CD4-positive, alpha-beta T cell treated with Interleukin-1 beta for 1 hour (primary cell): ENCODE measurements at regions not wholly inside any gene's neighbourhood (a gene's known extent, or its start where the extent isn't known, plus 50 kb on each side); places are given as distances from the start of the nearest gene placed in this dataset.
"Not testable (repeated sequence)": the region's sequence is repeated elsewhere in the genome, so short reads cannot be mapped to it uniquely, and the experiment has no call there.

Experiments used
- DNase-seq, 2 donors: peaks; one replicate each; pipeline ENCODE4 v3.0.0-alpha.2; 2020 to 2022

DNA sequence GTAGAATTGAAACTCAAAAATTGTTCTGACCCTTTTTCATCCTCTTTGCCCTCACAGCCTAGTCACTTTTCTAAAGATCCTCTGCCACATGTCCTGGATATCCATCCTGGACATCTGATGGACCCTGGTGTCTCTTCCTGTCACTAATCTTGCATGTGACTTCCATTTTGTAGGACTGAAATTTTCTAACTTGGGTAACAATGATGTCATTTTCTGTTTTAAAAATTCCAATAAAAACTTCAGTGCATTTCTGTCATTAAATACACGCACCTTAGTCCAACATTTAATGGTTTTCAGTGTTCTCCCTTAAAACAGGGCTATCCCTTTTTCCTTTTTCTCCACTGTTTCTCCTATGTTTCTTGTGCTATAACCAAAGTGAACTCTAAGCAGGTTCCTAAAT, 684.9 kb upstream of the ANKRD30A start:
- no peak for DNase-seq

DNA sequence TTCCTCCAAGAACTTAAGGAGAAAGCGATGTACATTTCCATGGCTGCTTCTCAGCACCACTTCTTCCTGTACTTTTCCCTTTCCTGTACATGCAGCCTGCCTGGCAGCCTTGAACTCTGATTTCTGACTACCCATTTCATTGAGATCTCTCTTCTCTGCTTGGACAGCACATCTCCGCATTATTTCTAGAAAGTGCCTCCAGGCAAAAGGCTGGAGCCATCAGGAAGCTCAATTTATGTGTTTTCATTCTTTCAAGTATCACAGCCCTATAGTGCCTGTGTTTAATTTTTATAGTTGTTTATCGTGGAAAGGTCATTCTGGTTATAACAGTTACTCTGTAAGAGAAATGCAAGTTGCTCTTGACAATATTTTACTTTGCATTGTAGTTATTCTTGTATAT, 688.0 kb upstream of the ANKRD30A start:
- no peak for DNase-seq

DNA sequence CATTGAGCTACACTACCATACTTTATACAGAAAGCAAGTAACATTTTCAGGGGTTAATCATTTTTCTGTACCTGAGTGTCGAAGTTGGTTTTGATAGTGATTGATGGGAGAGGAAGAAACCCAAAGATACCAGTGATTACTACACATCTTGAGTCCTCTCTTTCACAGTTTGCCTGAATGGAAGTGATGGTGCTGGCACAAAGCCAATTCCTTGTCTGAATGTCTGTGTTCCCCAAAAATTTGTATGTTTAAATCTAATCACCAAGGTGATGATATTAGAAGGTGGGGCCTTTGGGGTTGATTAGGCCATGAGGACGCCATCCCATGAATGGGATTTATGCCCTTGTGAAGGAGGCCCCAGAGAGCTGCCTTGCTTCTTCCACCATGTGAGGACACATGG, 696.9 kb upstream of the ANKRD30A start:
- DNase-seq: no peak

DNA sequence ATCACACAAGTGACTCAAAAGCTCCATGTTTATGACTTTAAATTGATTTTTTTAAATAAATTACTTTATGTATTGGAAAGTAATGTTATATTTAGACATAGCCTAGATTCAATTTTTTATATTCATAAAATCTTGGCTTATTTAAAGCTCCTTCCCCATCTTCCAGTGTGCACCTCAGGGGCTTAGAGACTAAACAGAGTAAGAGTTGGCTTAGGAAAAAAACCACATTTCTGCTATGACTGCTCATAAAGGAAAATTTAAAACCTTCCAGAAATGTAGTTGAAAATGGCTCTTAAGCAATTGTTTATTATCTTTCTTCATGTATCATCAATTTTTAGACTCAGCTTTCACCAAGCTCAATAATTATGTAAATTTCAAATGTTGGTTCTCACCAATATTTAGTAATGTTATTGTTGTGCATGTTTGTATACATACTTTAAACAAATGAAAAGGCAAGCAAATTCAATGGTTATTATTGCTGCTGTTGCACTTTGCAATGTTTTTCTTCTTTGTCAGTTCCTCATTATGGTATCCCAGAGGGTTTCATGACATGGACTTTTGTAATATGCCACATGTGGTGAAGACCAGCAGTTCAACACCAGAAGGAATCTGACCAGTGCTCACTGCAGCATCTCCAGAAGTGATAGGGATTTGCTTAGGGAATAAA, 700.1 kb upstream of the ANKRD30A start:
- no peak for DNase-seq

DNA sequence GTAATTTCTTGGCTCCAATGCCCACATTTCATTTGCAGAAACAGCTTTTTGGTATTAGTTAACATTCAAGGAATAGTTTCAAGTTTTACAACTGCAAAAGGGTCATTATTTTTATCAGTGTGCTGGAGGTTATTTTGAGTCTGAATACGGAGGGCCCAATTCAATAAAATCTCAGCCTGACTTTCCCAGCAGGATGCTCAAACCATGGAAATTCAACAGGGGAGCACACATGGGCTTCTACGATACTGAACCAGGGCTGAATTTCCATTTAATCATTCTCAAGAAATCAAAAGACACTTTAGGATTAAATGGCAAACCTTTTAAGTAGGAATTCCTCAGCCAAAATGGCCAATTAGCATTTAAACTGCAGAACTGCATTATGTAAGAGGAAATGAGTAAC, 700.9 kb upstream of the ANKRD30A start:
- DNase-seq: no peak

DNA sequence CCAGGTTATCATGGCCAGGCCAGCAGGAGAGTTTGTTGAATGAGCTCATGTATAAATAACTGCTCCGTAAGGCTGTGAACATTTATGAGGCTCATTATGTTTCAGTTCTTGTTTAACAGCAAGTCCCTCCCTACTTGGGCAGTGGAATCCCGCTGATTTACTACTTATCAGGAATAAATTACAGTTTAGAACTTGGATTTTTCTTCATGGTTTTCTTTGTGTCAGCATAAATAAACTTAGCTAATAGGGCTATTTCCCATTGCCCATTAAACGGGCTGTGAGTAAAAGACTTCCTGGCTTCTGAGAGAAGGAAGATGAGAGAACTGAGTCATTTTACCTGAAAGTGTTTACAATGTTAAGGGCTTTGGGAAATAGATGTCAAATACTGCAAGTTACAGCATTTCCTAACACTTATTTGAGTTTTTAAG, 701.6 kb upstream of the ANKRD30A start:
- DNase-seq: no peak

DNA sequence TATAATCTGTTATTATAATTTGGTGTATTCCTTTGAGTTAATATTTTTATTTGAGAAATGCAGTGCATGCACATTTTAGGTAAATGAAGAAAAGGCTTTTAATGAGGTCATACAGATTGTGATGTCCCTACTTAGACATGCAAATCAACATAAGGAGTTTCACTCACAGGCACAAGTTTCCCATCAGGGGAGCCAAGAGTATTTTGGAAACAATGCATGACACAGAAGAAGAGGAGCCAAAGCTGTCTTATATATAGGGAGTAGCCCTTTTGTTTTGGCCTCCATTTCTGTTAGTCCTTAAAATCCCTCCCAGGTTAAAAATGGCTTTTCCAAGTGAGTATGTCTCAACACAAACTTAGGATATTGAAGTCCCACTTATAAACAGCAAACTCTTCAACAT, 703.4 kb upstream of the ANKRD30A start:
- DNase-seq: no peak

DNA sequence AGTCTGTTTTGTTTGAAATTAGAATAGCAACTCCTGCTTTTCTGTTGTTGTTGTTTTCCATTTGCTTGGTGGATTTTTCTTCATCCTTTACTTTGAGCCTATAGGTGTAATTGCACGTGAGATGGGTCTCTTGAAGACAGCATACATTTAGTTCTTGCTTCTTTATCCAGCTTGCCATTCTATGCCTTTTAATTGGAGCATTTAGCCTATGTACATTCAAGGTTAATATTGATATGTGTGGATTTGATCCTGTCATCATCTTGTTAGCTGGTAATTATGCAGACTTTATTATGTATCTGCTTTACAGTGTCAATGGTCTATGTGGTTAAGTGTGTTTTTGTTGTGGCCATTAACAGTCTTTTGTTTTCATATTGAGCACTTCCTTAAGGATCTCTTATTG, 708.9 kb upstream of the ANKRD30A start:
- DNase-seq: no peak

DNA sequence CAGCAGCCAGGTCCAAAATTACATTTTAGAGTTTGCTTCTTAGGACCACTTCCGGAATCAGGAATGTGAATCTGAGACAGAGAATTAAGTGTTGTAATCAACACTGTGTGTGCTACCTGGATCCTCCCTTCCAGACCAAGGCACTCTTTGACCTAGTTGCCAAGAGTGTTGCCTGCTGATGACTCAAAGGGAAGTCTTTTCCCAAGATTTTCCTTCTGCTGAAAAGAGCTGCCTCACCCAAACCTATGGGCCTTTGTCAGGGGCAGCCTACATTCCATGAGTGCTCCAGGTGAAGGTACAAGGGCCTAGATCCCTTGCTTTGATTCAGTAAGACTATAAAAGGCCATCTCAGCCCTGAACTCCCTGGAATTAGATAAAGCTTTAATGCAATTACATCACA, 712.5 kb upstream of the ANKRD30A start:
- no peak for DNase-seq

DNA sequence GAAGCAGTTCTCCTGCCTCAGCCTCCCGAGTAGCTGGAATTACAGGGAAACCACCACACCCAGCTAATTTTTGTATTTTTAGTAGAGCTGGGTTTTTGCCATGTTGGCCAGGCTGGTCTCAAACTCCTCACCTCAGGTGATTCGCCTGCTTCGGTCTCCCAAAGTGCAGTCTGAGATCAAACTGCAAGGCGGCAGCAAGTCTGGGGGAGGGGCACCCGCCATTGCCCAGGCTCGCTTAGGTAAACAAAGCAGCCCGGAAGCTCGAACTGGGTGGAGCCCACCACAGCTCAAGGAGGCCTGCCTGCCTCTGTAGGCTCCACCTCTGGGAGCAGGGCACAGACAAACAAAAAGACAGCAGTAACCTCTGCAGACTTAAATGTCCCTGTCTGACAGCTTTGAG, 725.2 kb upstream of the ANKRD30A start:
- DNase-seq: not testable (repeated sequence)

DNA sequence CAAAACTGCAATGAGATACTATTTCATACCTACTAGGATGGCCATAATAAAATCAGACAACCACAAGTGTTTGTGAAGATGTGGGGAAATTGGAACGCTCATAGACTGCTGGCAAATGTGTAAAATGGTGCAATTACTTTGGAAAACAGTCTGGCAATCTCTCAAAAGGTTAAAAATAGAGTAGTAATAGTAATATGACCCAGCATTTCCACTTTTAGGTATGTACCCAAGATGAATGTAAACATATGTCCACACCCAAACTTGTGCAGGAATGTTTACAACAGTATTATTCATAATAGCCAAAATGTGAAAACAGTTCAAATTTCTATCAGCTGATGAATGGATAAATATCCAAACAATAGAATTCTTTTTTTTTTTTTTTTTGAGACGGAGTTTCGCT, 731.6 kb upstream of the ANKRD30A start:
- no peak for DNase-seq

DNA sequence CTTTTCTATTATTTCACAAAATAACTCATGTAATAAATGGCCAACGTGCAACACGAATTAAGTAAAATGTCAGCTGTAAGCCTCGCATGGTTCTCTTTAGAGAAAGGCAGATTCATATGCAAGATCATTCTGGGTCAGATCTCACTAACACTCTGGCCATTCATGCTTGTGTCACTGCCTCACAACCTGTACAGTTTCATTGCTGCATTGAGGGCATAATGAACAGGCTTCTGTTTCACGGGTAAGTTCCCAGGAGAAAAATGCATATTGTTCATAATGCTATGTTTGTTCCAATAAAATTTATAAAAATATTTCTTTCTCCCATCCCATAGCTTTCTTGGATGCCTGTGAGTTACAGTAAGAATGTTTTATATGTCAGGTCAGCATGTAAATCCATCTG, 734.0 kb upstream of the ANKRD30A start:
- no peak for DNase-seq

DNA sequence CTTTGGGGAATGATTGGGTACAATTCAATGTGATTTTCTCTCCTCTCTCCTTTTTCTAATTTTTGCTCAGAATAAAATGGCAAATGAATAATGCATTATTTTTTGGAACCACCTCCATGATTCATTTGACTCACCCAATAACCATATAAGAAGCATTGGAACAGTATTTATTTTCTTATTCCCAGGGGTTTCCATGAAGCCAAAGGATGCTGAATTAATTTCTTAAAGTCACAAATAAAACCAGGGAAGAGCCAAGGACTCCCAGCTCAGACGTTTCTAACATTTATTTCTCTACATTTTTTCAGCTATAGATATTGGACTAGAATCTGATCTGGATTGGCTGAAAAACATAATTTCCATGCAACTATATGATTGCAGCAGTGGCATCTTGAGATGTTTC, 735.2 kb upstream of the ANKRD30A start:
- no peak for DNase-seq

DNA sequence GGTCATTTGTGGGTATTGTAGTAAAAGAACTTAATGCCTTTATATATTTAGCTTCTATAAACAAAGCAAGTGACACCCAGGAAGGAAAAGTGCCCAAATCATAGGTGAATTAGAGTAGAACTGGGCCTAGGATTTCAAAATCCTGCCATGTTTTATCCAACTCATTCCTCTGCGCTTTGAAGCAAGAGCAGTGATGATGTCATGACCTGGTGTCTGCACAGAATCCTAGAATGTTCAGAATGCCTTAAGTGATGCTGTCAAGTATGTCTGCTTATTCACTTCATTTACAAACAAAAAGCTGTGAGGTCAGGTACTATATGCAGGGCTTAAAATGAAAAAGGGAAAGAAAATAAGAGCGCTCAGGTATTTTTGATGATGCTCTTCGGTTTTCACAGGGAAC, 737.2 kb upstream of the ANKRD30A start:
- no peak for DNase-seq

DNA sequence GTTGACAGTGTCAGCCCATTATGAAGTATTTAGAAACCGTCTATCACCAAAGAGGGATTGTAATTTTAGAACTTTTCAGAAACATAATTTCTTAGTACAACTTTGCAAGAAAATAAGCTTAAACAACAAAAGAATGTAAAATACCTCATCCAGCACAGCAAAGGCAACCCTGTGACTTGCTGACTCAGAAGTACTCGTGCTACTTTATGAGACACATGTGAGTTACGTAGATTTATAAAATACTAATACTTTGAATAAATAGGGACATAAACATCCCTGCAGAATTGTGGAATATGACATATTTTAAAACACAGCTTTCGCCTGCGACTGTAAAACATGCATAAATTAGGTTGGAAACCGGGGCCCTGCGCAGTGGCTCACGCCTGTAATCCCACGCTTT, 739.7 kb upstream of the ANKRD30A start:
- DNase-seq: no peak

DNA sequence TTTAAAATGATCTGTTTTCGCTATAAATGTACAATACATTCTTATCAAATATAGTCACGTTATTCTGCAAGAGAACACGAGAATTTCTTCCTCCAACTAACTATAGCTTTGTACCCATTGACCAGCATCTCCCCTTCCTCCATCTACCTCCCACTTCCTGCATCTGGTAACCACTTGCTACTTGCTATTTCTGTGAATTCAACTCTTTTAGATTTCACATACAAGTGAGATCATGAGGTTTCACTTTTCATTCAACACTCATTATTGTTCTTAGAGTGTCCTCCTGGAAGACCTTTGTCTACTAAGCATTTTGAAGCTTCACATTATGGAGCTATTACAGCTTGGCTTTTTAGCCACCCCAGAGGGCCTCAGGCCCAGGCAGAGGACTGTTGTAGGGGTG, 741.3 kb upstream of the FZD8 start:
- DNase-seq: no peak

DNA sequence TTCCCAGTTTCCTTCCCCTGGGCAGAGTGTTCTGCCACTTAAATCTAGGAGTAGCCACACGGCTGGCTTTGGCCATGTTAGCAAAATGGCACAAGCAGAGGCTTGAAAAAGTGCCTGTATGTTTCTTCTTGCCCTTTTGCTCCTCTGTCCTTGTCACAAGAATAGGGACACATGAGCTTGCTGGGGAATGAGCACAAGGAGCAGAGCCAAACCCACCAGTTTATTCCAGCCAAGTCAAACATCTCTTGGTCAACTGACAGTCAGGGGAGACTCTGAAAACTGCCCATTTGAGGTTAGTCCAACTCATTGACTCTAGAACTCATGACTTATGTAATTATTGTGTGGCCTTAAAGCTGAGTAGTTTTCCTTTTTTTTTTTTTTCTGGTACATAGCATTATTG, 739.7 kb upstream of the FZD8 start:
- no peak for DNase-seq

DNA sequence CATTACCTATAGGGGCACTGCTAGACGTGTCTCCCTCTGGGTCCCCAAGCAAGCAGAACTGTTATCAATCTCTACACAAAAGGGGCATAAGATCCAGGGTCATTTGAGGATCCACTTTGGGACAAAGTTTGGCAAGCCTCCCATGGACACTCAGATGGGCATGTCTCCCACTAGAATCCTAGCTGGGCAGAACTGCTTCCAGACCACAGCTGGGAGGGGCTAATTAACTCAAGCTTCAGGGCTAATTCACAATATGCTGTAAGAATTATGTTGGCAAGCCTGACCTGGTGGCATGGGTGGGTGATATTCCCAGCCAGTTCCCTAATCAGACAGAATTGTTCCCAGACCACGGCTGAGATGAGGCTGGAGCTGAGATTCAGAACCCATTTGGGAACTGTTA, 738.4 kb upstream of the FZD8 start:
- DNase-seq: no peak

DNA sequence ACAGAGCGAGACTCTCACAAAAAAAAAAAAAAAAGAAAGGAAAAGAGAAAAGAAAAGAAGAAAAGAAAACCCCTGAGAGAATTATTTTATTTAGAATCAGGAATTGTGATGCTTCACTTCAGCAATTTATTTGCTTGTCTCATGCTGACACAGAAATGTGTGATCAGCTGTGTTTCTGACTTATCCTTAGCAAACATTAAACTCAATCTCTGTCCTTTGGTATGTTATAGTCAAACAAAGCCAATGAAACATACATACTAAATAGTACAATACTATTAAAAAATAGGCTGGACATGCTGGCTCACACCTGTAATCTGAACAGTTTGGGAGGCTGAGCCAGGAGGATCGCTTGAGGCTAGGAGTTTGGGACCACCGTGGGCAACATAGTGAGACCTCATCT, 733.0 kb upstream of the FZD8 start:
- no peak for DNase-seq

DNA sequence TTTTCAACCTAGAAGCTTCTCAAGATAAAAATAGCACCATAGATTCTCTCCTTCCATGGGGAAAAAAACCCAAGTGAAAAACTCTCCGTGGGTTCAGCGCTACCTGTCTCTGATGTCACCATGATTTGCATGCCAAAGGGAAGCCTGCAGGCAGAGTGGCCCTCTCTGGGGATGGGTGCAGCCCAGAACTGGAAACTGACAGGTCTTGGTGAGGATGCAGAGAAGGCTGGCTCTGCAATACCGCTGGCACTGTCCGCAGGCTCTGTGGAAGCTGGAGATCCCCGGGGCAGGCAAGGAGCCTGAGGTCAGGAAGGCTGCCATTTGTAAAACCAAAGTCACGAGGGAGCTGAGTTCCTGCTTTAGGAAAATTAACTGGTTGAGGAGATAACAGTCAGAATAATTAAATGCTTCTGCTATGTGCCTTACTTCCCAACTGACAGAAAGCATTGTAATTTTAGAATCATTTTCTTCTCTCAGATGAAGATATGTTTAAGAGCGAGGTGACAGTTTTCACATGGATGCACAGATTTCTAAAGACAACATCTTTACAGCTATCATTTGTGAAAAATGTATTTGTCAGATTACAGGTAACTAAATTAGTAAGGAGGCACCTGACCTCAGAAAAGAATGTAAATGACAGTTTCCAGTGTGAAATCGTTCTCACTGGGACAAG, 731.5 kb upstream of the FZD8 start:
- no peak for DNase-seq

DNA sequence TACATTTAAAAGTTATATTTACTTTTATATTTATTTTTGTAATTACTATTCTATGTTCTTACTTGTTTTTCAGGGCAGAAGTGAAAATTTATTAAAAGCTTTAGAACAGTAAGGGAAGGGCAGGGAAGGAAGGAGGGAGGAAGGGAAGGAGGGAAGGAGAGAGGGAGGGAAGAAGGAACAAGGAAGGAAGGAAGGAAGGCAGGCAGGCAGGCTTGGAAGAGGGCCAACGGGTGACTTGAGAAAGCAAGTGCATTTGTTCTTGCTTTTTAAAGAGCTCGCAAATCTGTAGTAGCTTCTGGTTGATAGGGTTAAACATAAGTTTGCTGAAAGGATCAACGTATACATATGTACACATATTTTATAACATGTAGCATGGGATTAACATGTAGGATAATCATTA, 725.3 kb upstream of the FZD8 start:
- DNase-seq: no peak

DNA sequence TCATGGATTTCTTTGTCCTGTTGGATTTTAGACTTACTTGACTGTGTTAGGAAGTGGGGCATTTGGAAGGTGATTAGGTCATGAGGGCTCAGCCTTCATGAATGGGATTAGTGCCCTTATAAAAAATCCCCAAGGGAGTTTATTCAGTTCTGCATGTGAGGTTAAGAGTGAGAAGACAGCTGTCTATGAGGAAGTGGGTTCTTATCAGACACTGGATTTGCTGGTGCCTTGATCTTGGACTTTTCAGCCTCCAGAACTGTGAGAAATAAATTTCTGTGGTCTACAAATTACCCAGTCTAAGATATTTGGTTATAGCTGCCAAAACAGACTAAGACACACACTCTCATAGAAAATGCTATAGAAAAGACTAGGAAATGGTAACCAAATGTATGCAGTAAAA, 724.7 kb upstream of the FZD8 start:
- no peak for DNase-seq

DNA sequence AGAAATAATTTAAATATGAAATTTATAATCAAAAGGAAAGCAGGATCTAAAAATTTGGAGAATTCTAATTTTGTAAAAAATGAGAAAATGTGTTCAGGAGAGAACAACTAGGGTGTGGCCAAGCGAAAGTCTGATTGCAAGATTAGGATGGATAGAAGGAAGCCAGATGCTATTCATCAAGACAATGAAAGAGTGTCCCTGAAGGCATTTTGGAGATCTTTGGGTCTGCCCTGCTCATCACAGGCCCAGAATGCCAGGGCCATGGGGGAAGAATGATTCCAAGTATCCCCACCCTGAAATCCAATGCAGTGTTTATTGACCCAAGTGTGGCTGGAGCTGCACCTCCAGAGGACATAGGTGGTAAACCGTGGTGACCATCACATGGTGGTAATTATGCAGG, 724.0 kb upstream of the FZD8 start:
- DNase-seq: no peak

DNA sequence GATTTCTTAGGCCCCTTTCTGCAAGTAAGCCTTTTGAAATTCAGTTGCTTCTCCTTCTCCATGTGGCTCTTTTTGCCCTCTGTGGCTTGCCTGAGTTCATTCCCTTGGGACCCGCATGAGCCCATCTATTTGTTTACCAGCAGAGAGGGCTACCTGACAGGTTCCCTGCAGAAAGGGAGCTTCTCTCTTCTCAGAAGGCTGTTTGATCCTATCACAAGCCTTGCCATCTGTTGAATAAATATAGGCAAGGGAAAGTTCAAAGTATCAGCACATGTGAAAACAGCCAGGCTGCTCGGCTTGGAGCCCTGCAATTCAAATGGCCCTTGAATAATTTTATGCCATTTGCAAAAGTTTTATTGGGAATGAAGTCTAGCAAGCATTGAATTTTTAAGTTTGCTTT, 720.2 kb upstream of the FZD8 start:
- no peak for DNase-seq

DNA sequence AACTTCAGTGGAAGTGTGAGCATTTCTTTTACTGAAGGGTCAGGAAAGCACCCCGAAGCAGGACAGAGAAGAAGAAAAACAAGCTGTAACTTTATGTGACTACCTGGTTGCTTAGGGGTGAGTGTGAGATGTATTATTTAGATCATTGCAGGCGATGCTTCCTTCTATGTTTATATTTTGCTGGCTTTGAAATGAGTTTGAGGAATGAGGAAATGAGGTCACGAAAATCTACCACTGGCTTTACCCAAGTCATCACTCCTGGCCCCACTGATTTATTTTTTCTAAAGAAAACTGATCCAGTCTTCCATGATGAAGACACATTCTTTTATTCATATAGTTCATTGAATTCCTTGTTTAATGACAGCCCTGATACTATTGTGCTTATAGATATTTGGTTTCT, 716.6 kb upstream of the FZD8 start:
- no peak for DNase-seq
